Motor neuron (in vitro differentiated cells): ENCODE measurements at regions not wholly inside any gene's neighbourhood (a gene's known extent, or its start where the extent isn't known, plus 50 kb on each side); places are given as distances from the start of the nearest gene placed in this dataset.
A peak's percentile ranks its signal among the peaks of the same experiment; 100 is the strongest.

Experiments
- ATAC-seq, 8 experiments: fragments of 200-7000 bp; cut with Tn5 transposase; replicated peaks in 6 of 8; 2 replicates each; pipeline ENCODE4 v1.8.0; 2021; ENCODE audit warnings: mild to moderate bottlenecking in 8 of 8, moderate library complexity in 8 of 8
- H3K27ac ChIP-seq, 2 donors: fragments of 250-450 bp; sonication (Bioruptor Pico); 2 replicates each; pipeline ENCODE4 v1.9.0; 2021; ENCODE audit warnings: antibody characterized with exemption in 2 of 2, mild to moderate bottlenecking in 2 of 2, moderate library complexity in 1 of 2
- H3K4me1 ChIP-seq, 2 donors: fragments of 250-450 bp; sonication (Bioruptor Pico); replicated peaks in 1 of 2; 2 replicates each; pipeline ENCODE4 v1.6.1; 2021; ENCODE audit warnings: antibody characterized with exemption in 2 of 2, mild to moderate bottlenecking in 2 of 2, moderate library complexity in 1 of 2
- H3K4me3 ChIP-seq, 5 donors: fragments of 250-450 bp; sonication (Bioruptor Pico); 2 replicates each; pipeline ENCODE4 v1.9.0; 2021; ENCODE audit warnings: antibody characterized with exemption in 5 of 5, mild to moderate bottlenecking in 5 of 5, moderate library complexity in 4 of 5
- WGBS, 10 experiments: fragments of 450-650 bp; shearing (Covaris generic); methylation state at CpG; one replicate each; pipeline ENCODE4 v1.0.0; 2022; 5-methylcytosine and 5-hydroxymethylcytosine counted together
- in situ Hi-C, 9 experiments: fragments of 400-800 bp; cut with MboI; loops; one replicate each; pipeline ENCODE4 v1.15.0; 2021; ENCODE audit warnings: low sequenced_read_pairs in 9 of 9, low pct_unique_long_range_greater_than_20kb in 2 of 9; ENCODE audit not compliant: unreplicated experiment in 9 of 9

DNA sequence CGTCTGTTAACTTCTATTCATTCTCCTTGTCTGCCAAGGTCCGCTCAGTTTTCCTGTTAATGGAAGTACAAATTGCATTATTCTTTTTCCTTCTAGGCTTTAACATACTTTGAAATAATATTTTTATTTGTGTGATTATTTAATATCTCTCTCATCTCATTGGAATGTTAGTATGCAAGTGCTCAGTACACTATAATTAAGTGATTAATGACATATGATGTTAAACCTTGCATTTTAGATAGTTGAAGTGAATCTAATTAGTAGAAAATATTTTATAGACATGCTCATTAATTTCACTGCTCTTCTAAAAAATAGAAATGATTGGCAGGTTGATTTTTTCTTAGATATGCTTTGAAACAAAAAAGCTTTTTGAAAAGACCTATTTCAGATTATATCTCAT, 1079.8 kb downstream of the RAPGEF2 start:
- in situ Hi-C loops: no loop called here
- Histone ChIP-seq H3K4me1 (no peaks in the 10 kb centered on the region), H3K27ac (no peak overlapping the region), H3K4me3 (no peak overlapping the region)
- no peak for ATAC-seq
- 8 to 92% (median 59%) methylated on average over 2 of the region's 2 CpGs; no CpG with 5 or more reads in 2 of the 10 experiments for WGBS, 10 experiments

DNA sequence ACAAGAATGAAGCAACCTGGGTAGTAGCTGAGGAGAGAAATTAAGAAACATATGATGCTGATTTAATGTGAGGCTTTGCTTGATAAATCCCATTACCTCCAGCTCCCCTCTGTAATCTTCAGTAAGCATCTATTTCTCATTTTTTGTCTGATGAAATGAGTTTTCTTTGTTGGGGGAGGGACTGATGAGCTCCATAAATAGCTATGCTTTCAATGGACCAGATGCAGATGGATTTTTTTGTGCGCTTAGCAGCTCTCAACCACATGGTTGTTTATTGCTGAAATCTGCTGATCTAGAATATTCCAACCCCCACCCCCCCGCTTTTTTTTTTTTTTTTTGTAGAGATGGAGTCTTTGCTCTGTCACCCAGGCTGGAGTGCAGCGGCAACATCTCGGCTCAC, 1082.0 kb downstream of the RAPGEF2 start:
- 28 to 100% (median 85%) methylated on average over 1 to 4 of the region's 4 CpGs; no CpG with 5 or more reads in 4 of the 10 experiments for WGBS, 10 experiments
- Histone ChIP-seq H3K4me3 (no peak overlapping the region), H3K4me1 (no peaks in the 10 kb centered on the region), H3K27ac (no peak overlapping the region)
- in situ Hi-C loops: no loop called here
- no peak for ATAC-seq

DNA sequence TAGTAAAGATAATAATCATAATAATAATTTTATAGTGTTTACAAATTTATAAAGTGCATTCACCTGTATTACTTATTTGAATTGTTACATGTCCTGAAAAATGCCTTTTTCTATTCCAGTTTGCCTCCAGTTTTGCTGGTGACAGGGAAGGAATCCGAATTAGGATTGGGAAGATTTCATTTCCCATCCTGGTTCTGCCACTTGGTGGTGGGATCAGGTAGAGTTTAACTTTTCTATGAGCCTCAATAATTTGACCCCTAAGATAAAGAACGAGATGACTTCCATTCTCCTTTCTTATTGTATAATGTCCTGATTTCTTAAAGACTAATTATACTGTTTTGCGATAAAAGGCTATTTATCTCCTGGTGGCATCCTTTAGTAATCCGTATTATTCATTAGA, 1090.9 kb downstream of the RAPGEF2 start:
- ATAC-seq: no peak
- Histone ChIP-seq H3K27ac (no peak overlapping the region), H3K4me1 (no peaks in the 10 kb centered on the region), H3K4me3 (no peak overlapping the region)
- whole genome bisulfite sequencing, 10 experiments: 30 to 97% (median 88%) methylated on average over 3 to 4 of the region's 4 CpGs
- in situ Hi-C loops: no loop called here

DNA sequence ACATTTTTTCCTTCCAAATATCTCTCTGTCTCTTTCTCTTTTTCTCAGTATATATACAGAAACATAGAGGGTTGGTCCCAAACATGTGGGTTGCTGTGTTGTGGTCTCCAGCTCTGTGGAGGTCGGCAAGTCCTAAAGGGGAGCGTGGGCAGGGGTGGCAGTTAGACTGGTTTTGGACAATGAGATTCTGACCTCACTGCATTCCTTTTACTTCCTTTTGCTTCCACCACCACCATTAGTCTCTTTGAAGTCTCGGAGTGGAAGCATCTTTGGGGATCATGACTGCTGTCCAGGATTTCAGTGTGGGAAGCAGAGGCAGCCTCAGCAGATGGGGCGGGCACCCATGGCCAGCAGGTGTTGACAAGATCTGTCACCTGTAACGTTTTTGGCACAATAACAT, 1091.8 kb downstream of the RAPGEF2 start:
- Histone ChIP-seq H3K4me3 (no peak overlapping the region), H3K4me1 (no peaks in the 10 kb centered on the region), H3K27ac (no peak overlapping the region)
- in situ Hi-C loops: no loop called here
- no peak for ATAC-seq
- WGBS, 10 experiments: 0 to 89% (median 50%) methylated on average over 1 to 5 of the region's 5 CpGs; no CpG with 5 or more reads in 2 of the 10 experiments

DNA sequence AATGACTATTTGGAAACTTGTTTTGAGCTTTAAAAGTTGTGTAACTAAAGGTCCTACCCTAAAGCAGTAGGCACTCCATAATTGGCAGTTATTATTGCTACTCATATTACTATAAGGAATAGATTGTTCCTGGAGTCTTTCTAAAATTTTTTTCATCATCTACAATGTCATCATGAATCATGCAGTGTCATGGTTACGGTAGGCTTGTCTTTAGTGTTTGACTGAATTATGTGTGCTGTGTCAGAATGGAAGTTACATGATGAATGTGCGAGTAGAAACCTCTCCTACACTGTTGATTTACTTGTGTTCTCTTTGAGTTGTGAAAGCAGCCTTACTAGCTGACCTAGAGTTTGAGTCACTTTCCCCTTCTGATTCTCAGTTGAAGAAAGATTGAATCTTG, 1099.9 kb downstream of the RAPGEF2 start:
- ATAC-seq: peak in 2 of 8 experiments; percentile 26 to 38
- no peak overlapping the region for H3K4me3 ChIP-seq
- WGBS, 10 experiments: 0 to 100% (median 57%) methylated on average over 1 to 2 of the region's 2 CpGs; no CpG with 5 or more reads in 1 of the 10 experiments
- no peak overlapping the region for H3K27ac ChIP-seq
- H3K4me1 ChIP-seq: no peaks in the 10 kb centered on the region
- in situ Hi-C loops: no loop called here

DNA sequence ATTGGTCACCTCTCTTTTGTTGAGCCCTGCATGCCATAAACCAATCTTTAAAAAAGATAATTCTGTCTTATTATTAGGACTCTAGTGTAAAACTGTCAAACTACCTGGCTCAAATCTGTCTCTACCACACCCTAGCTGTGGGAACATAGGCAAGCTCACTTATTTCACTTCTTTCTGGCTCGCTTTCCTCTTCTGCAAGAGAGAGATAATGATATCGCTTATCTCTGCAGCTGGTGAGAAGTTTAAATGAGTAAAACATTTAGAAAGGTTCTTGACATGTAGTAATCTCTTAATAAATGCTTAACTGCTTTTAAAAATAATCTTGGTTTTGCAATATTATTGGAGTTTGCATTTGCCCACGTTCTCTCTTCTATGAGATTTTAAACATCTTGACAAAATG, 1109.2 kb downstream of the RAPGEF2 start:
- Histone ChIP-seq H3K4me3 (no peak overlapping the region), H3K4me1 (peaks cover 0 to 11% of the 10 kb centered on the region in 2 donors), H3K27ac (no peak overlapping the region)
- WGBS, 10 experiments: 0 to 97% (median 90%) methylated on average over 1 to 3 of the region's 3 CpGs; no CpG with 5 or more reads in 1 of the 10 experiments
- no peak for ATAC-seq
- in situ Hi-C loops: no loop called here

DNA sequence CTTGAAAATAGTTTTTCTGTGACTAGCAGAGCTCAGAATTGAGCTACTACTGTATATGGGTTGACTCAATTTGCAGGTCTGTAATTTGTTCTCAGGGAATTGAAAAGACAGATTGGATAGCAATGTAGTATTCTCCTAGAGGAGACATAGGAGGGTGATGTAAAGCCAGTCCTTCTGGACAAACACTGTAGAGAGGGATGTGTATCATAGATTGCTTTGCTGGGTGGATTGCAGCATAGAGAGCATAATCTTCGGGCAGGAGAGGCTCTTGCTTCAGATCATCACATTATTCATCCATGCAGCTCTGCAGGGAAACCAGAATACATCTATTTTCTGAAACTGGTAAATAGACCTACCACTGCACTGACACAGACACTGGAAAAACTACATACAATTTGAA, 1110.5 kb downstream of the RAPGEF2 start:
- in situ Hi-C loops: no loop called here
- WGBS, 10 experiments: 0 to 100% (median 0%) methylated on average over 1 of the region's 1 CpG; no CpG with 5 or more reads in 2 of the 10 experiments
- Histone ChIP-seq H3K4me3 (no peak overlapping the region), H3K4me1 (peaks cover 0 to 11% of the 10 kb centered on the region in 2 donors), H3K27ac (no peak overlapping the region)
- ATAC-seq: peak in 5 of 8 experiments; percentile 24 to 84 (median 59)

DNA sequence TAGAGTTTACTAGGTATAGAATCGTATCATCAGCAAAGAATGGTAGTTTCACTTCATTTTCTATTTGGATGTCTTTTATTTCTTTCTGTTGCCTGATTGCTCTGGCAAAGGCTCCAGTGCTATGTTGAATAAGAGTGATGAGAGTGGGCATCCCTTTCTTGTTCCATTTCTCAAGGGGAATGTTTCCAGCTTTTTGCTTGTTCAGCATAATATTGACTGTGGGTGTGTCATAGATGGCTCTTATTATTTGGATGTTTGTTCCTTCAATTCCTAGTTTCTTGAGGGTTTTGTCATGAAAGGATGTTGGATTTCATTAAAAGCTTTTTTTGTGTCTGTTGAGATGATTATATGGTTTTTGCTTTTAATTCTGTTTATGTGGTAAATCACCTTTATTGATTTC, 1114.5 kb downstream of the RAPGEF2 start:
- H3K27ac ChIP-seq: no peak overlapping the region
- in situ Hi-C loops: no loop called here
- 0 to 100% (median 78%) methylated on average over 1 of the region's 1 CpG; no CpG with 5 or more reads in 1 of the 10 experiments for WGBS, 10 experiments
- no peaks in the 10 kb centered on the region for H3K4me1 ChIP-seq
- no peak overlapping the region for H3K4me3 ChIP-seq
- ATAC-seq: no peak

DNA sequence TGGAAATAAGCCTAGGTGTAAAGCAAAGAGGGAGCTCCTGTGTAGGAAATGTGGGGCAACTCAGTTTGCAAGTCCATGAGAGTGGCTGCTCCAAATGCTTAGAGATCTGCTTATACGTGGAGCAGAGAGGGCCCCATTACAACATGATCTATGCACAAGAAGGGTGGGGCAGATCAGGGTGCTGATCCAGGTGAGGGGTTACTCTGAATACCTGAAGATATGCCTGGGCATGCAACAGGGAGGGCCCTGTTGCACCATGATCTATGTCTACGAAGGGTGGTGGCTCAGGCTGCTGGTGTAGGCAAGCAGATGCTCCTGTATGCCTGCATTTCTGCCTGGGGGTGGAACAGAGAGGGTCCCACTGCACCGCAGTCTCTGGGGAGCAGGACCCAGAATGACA, 1121.2 kb downstream of the RAPGEF2 start:
- Histone ChIP-seq H3K27ac (no peak overlapping the region), H3K4me1 (no peaks in the 10 kb centered on the region), H3K4me3 (no peak overlapping the region)
- in situ Hi-C loops: no loop called here
- WGBS, 10 experiments: 0 to 83% (median 80%) methylated on average over 1 of the region's 3 CpGs; no CpG with 5 or more reads in 7 of the 10 experiments
- no peak for ATAC-seq

DNA sequence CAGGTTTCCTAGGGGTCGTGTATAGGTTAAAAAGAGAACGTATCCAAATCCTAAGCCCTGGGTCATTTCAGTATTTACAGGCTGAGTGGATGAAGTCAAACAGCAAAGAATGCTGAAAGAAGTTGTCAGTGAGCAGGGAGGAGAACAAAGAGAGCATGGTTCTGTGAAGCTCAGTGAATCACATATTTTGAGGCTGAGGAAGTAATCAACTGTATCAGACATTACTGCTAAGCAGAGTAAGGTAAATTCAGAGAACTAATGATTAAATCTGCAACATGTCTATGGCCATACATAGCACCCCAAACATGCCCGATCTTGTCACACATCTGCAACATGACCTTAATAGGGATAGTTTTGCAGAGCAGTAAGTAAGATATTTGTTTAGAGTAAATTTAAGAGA, 1130.3 kb downstream of the RAPGEF2 start:
- Histone ChIP-seq H3K27ac (no peak overlapping the region), H3K4me1 (peaks cover 3 to 18% of the 10 kb centered on the region in 2 donors), H3K4me3 (no peak overlapping the region)
- 13 to 78% (median 59%) methylated on average over 1 to 3 of the region's 3 CpGs; no CpG with 5 or more reads in 3 of the 10 experiments for WGBS, 10 experiments
- in situ Hi-C loops: no loop called here
- peak in 1 of 8 experiments; percentile 29 for ATAC-seq

DNA sequence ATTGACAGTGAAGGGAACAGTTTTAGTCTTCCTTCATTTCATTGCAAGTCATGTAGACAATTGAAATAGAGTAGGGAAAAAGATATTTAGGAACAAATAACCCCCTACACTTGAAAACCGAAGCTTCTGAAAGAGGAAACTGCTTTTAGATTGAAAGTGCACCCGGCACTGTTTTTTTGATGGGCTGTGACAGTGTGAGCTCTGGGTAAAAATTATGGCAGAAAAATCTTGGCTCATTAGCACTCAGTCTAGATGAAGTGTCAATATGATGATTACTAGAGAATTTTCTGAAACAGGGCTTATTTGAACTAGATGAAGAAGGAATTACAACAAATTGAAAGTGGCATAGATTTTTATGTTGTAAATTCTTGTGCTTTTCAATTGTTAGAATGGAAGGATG, 1132.4 kb downstream of the RAPGEF2 start:
- 0 to 85% (median 53%) methylated on average over 1 to 2 of the region's 2 CpGs for WGBS, 10 experiments
- in situ Hi-C loops: no loop called here
- H3K27ac ChIP-seq: no peak overlapping the region
- no peak overlapping the region for H3K4me3 ChIP-seq
- peaks cover 3 to 18% of the 10 kb centered on the region in 2 donors for H3K4me1 ChIP-seq
- peak in 4 of 8 experiments; percentile 35 to 64 (median 48) for ATAC-seq

DNA sequence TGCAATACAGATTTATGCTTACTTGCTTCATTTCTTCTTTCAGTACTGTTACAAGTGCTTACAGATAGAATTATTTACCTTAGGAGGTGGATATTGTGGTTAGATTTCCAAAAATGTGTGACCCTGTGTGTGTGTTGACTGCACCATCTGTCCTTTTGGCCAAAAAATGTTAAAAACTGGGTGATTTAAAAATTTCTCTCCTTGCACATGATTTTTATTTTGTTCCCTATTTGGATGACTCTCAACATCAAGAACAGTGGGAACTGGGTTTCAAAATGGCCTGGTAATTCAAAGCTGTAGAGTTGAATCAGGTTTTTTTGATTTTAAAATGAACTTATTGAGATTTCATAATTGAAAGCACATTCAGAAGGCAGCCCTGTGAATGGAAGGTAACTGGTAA, 1132.9 kb downstream of the RAPGEF2 start:
- H3K27ac ChIP-seq: no peak overlapping the region
- H3K4me3 ChIP-seq: no peak overlapping the region
- in situ Hi-C loops: no loop called here
- no peak for ATAC-seq
- H3K4me1 ChIP-seq: peaks cover 3 to 18% of the 10 kb centered on the region in 2 donors

DNA sequence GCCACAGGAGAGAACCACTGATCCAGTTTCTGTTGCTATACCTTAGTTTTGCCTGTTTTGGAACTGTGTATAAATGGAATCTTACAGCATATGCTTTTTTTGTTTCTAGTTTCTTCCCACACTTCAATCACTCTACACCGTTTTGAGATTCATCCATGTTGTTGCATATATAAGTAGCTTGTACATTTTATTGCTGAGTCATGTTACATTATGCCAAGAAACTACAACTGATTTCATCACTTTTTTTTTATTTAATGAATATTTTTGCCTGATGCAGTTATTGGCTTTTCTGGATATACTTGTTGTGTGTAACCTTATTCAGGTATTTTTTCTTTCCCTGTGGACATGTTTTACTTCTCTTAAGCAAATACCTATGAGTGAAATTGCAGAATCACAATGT, 1135.9 kb downstream of the RAPGEF2 start:
- in situ Hi-C loops: no loop called here
- Histone ChIP-seq H3K4me3 (no peak overlapping the region), H3K4me1 (peaks cover 3 to 18% of the 10 kb centered on the region in 2 donors), H3K27ac (no peak overlapping the region)
- no peak for ATAC-seq
- 0 to 100% (median 82%) methylated on average over 1 of the region's 1 CpG; no CpG with 5 or more reads in 1 of the 10 experiments for WGBS, 10 experiments

DNA sequence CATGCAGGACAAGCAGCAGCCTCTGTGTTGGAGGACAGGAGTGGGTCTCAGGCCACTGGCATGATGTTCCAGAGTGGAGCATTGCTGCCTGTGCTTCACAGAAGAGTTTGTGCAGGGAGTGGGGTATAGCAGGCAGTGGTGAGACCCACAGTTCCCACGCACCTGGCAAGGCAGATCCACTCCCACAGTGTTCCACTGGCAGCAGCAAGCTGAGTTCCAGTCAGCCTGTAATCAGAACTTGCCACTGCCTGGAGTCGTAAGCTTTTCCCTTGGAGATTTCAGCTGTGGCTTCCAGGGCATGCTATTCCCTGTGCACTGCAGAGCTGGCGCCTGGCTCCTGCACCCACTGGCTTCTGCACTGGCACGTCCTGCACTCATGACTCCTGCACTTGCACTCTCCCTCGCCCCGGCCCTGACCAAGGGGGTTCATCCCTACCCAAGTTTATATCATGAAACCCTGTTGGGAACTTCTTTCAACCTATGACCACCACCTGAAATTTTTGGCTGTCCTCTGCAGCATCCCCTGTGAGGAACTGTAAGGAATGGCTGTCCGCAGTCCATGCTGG, 1144.3 kb downstream of the RAPGEF2 start:
- no peak for ATAC-seq
- H3K4me3 ChIP-seq: no peak overlapping the region
- in situ Hi-C loops: no loop called here
- H3K27ac ChIP-seq: no peak overlapping the region
- 0 to 100% (median 65%) methylated on average over 1 to 6 of the region's 7 CpGs; no CpG with 5 or more reads in 4 of the 10 experiments for WGBS, 10 experiments
- H3K4me1 ChIP-seq: peaks cover 6% of the 10 kb centered on the region in 2 donors
